RWPE1 (cell line): ENCODE measurements at regions not wholly inside any gene's neighbourhood (a gene's known extent, or its start where the extent isn't known, plus 50 kb on each side); places are given as distances from the start of the nearest gene placed in this dataset.

Experiments used
- CTCF ChIA-PET: fragments of 350-600 bp; sonication (Branson Sonifier 250); formaldehyde crosslinking; extraction: SDS; loops from one replicate; lab custom pipeline; 2021; lab: Yijun Ruan, JAX
- POLR2A ChIA-PET: fragments of 400-600 bp; formaldehyde crosslinking; extraction: SDS; loops from one replicate; lab custom pipeline; 2020; ENCODE audit warnings: antibody characterized with exemption; ENCODE audit not compliant: low non-redundant PET; lab: Yijun Ruan, JAX
- DNase-seq: peaks from one replicate; pipeline ENCODE4 v3.0.0; 2012; ENCODE audit warnings: low spot score
- H3K27ac ChIP-seq: fragments of 450-650 bp; 2 replicates; pipeline ENCODE4 v1.5.1; 2017
- TF ChIP-seq, protein P1 (sequence below): fragments of 450-650 bp; conservative IDR thresholded peaks from 2 replicates; pipeline ENCODE4 v1.5.1; 2017; ENCODE audit warnings: low read depth, mild to moderate bottlenecking

DNA sequence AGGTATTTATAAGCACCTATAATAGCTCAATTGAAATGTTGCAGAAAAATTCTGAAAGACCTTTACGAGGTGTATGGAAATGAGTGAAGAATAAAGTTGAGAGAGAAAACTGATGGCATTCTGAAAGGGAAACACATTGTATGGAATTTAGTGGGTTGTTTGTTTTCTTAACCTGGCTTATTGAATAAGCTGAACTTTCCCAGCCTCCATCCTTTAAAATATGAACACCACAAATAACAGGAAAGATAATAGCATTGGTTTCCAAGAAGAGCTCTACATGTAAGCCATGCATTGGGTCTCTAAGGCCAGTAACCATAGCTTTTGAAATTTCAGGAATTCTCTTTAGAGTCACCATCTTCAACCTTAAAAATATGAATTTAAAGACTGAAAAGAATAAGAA is 709.0 kb downstream of the USP25 start:
- ChIA-PET CTCF (interaction anchor here (0.6 kb wide), 2 partner anchors 19 to 385 kb away, joined by 3 to 5 read pairs; no protein-coding TSS in a partner anchor), POLR2A (no interaction called here)
- H3K27ac ChIP-seq = no peak overlapping the region
- DNase-seq = no peak
- TF ChIP-seq, protein P1, sequence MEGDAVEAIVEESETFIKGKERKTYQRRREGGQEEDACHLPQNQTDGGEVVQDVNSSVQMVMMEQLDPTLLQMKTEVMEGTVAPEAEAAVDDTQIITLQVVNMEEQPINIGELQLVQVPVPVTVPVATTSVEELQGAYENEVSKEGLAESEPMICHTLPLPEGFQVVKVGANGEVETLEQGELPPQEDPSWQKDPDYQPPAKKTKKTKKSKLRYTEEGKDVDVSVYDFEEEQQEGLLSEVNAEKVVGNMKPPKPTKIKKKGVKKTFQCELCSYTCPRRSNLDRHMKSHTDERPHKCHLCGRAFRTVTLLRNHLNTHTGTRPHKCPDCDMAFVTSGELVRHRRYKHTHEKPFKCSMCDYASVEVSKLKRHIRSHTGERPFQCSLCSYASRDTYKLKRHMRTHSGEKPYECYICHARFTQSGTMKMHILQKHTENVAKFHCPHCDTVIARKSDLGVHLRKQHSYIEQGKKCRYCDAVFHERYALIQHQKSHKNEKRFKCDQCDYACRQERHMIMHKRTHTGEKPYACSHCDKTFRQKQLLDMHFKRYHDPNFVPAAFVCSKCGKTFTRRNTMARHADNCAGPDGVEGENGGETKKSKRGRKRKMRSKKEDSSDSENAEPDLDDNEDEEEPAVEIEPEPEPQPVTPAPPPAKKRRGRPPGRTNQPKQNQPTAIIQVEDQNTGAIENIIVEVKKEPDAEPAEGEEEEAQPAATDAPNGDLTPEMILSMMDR = no peak

DNA sequence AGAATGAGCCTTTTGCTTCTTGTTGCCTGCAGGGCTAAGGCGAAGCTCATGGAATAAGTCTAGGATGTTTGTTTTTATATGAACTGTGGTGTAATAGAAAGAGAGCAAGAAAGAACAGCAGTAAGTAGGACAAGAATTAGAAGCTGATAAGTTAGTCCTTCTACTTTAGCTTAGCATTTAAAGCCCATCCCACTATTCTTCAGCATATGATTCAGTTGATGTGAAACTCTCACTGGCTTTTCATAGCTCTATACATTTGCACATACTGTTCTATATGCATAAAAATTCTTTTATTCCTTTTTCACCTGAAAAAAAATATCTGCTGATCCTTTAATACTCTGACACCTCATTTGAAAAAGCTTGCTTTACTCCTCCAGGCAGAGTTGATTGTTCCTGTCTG is 712.0 kb downstream of the USP25 start:
- CTCF ChIA-PET = interaction anchor here (0.6 kb wide), 1 partner anchor 373 kb away, joined by 3 read pairs; no protein-coding TSS in a partner anchor
- no peak overlapping the region for H3K27ac ChIP-seq
- DNase-seq = no peak
- POLR2A ChIA-PET = no interaction called here
- TF ChIP-seq, protein P1 = no peak

DNA sequence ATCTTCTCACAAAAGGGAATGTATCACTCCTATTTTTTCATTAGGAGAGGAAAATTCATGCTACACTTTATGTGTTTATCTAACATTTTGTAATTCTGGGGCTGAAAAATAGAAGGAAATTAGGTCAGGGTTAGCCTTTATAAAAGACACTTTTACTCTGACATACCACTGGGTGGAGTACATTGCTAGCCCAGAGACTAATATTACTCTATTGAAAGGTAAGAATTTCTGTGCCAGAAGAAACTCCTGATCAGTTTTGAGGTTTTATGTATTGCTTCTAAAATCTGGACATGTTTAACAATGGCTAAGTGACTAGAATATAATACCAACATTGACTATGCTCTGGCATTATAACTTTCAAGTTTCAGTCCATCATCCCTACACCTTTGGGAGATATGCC is 724.6 kb downstream of the USP25 start:
- no peak for DNase-seq
- ChIA-PET POLR2A (no interaction called here), CTCF (interaction anchor here (0.5 kb wide), 1 partner anchor 126 kb away, joined by 3 read pairs; no protein-coding TSS in a partner anchor)
- H3K27ac ChIP-seq = no peak overlapping the region
- TF ChIP-seq, protein P1 = 0 out of 2 replicates have a peak, but pooled peaks have one; percentile 5

DNA sequence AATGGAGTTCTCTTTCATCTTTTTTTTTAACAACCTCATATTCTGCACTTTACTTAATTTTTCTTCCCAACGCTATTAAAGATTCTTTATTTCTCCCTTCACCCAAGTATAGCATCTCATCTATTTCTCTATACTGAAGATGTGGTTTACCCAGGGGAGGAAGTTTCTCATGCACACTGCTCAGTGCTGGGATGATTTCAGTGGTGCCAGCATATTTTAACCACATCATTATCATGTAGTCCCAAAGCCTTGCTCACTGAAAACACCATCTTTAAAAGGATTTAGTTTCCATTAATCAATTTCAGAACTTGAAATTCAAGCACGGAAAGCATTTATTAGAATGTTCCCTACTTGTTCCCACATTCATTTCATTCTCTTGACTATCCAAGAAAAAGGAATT is 725.7 kb downstream of the USP25 start:
- DNase-seq = no peak
- ChIA-PET CTCF (no interaction called here), POLR2A (no interaction called here)
- H3K27ac ChIP-seq = no peak overlapping the region
- TF ChIP-seq, protein P1 = no peak

DNA sequence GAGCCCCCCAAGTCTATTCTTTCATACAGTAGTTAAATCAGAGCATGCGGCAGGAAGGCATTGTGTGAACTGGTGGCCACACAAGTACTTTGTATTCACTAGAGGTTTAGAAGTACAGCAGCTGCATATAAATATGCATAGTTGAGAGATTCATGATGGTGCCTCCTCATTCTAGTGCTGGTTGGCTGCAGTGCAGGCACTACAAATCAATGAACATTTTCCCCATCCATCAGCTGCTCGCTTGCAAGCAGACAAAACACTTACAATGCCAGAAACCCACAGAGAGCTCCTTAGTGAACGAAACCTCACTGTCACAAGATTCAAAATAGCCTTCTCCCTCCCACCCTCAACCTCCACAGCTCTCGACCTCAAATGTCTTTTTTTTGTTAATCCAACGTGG is 726.2 kb downstream of the USP25 start:
- TF ChIP-seq, protein P1 = no peak
- H3K27ac ChIP-seq = no peak overlapping the region
- ChIA-PET POLR2A (no interaction called here), CTCF (no interaction called here)
- no peak for DNase-seq

DNA sequence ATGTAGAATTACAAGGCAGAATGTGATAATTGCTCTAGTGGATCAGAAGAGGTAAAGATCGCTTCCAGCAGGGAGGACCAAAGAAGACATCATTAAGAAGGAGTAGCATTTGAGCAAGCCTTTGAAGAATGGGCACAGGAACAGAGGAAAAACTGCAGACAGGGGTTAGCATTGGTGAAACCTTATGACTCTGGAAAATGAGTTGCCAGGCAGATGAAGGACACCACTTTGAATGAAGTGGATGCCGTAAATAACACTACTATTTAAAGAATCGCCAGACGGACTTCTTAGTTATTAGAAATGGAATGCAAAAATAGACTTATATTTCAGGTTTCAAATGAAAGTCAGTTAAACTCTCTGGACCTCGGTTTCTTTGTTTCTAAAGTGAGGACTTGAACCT is 727.7 kb downstream of the USP25 start:
- H3K27ac ChIP-seq = no peak overlapping the region
- no peak for DNase-seq
- CTCF ChIA-PET = no interaction called here
- TF ChIP-seq, protein P1 = no peak
- POLR2A ChIA-PET = no interaction called here
